ENCODE measurements at regions not wholly inside any gene's neighbourhood (a gene's known extent, or its start where the extent isn't known, plus 50 kb on each side); places are given as distances from the start of the nearest gene placed in this dataset.

GRCh38 chr3:27844052-27844675 lies 122.0 kb upstream of the EOMES start:
- H3K4me1 ChIP-seq (ENCODE audit: control insufficient read depth in 1 of 2, insufficient read depth in 2 of 2, low read length in 2 of 2) = no peaks in the 10 kb centered on the region
- H3K27ac Mint-ChIP-seq = no peak overlapping the region
- DNase-seq = no peak
- no peak overlapping the region for H3K4me2 ChIP-seq (replicated peaks; ENCODE audit: extremely low read depth, low read length, poor library complexity, severe bottlenecking)
- no peak overlapping the region for H3K4me3 Mint-ChIP-seq
- H2AFZ ChIP-seq (ENCODE audit: insufficient read depth, low read depth, low read length, poor library complexity, severe bottlenecking) = no peak overlapping the region
- peaks cover 0 to 2% (median 1%) of the 10 kb centered on the region in 3 donors for H3K27me3 Mint-ChIP-seq (ENCODE audit: low read depth in 3 of 3)
- WGBS (ENCODE audit: insufficient coverage) = no CpG with 5 or more reads among the region's 1 CpG
- no peak for TF ChIP-seq CTCF (IDR thresholded peaks at IDR 0.05)
- no peaks in the 10 kb centered on the region for H3K36me3 ChIP-seq (replicated peaks in 1 of 2; ENCODE audit: control insufficient read depth in 1 of 2, insufficient read depth in 2 of 2, low read length in 2 of 2)
- H3K9me3 ChIP-seq (replicated peaks in 1 of 2; ENCODE audit: control insufficient read depth in 1 of 2, insufficient read depth in 1 of 2, low read length in 2 of 2) = no peaks in the 10 kb centered on the region
- H3K79me2 ChIP-seq (ENCODE audit: insufficient read depth, low read length) = no peaks in the 10 kb centered on the region
- no peaks in the 10 kb centered on the region for H3K4me1 Mint-ChIP-seq
- intact Hi-C loops (cut with micrococcal nuclease) = no loop called here
- no peak overlapping the region for H3K9ac ChIP-seq (ENCODE audit: insufficient read depth, low read length, poor library complexity, severe bottlenecking)
- H3K27ac ChIP-seq (ENCODE audit: low read depth in 1 of 2, low read length in 2 of 2) = no peak overlapping the region
- peaks cover 0 to 4% (median 1%) of the 10 kb centered on the region in 7 donors for H3K9me3 Mint-ChIP-seq
- H3K4me3 ChIP-seq (replicated peaks in 1 of 3; ENCODE audit: low read depth in 2 of 3, low read length in 3 of 3) = no peak overlapping the region
- no peaks in the 10 kb centered on the region for H3K36me3 Mint-ChIP-seq
- no peaks in the 10 kb centered on the region for H4K20me1 ChIP-seq (ENCODE audit: insufficient read depth, low read length)
- no peaks in the 10 kb centered on the region for H3K27me3 ChIP-seq (ENCODE audit: control insufficient read depth in 2 of 2, insufficient read depth in 2 of 2, low read length in 2 of 2)

GRCh38 chr3:27847697-27848096 lies 125.6 kb upstream of the EOMES start:
- Histone ChIP-seq H3K27ac (ENCODE audit: low read depth in 1 of 2, low read length in 2 of 2) (no peak overlapping the region), H3K27me3 (ENCODE audit: control insufficient read depth in 2 of 2, insufficient read depth in 2 of 2, low read length in 2 of 2) (no peaks in the 10 kb centered on the region), H3K9me3 (replicated peaks in 1 of 2; ENCODE audit: control insufficient read depth in 1 of 2, insufficient read depth in 1 of 2, low read length in 2 of 2) (peaks cover 0 to 9% of the 10 kb centered on the region in 2 donors), H4K20me1 (ENCODE audit: insufficient read depth, low read length) (no peaks in the 10 kb centered on the region), H3K79me2 (ENCODE audit: insufficient read depth, low read length) (no peaks in the 10 kb centered on the region), H3K4me2 (replicated peaks; ENCODE audit: extremely low read depth, low read length, poor library complexity, severe bottlenecking) (no peak overlapping the region), H3K36me3 (replicated peaks in 1 of 2; ENCODE audit: control insufficient read depth in 1 of 2, insufficient read depth in 2 of 2, low read length in 2 of 2) (no peaks in the 10 kb centered on the region), H3K4me1 (ENCODE audit: control insufficient read depth in 1 of 2, insufficient read depth in 2 of 2, low read length in 2 of 2) (no peaks in the 10 kb centered on the region), H2AFZ (ENCODE audit: insufficient read depth, low read depth, low read length, poor library complexity, severe bottlenecking) (no peak overlapping the region), H3K9ac (ENCODE audit: insufficient read depth, low read length, poor library complexity, severe bottlenecking) (no peak overlapping the region), H3K4me3 (replicated peaks in 1 of 3; ENCODE audit: low read depth in 2 of 3, low read length in 3 of 3) (no peak overlapping the region)
- H3K4me3 Mint-ChIP-seq = no peak overlapping the region
- no peak for DNase-seq
- WGBS (ENCODE audit: insufficient coverage) = 100% methylated on average over 3 of the region's 6 CpGs
- intact Hi-C loops (cut with micrococcal nuclease) = no loop called here
- H3K9me3 Mint-ChIP-seq = peaks cover 3 to 10% (median 5%) of the 10 kb centered on the region in 7 donors
- H3K36me3 Mint-ChIP-seq = no peaks in the 10 kb centered on the region
- H3K4me1 Mint-ChIP-seq = no peaks in the 10 kb centered on the region
- TF ChIP-seq CTCF (IDR thresholded peaks at IDR 0.05) = no peak
- no peak overlapping the region for H3K27ac Mint-ChIP-seq
- H3K27me3 Mint-ChIP-seq (ENCODE audit: low read depth in 3 of 3) = peaks cover 0 to 4% (median 1%) of the 10 kb centered on the region in 3 donors
